ENCODE measurements at regions not wholly inside any gene's neighbourhood (a gene's known extent, or its start where the extent isn't known, plus 50 kb on each side); places are given as distances from the start of the nearest gene placed in this dataset.

DNA sequence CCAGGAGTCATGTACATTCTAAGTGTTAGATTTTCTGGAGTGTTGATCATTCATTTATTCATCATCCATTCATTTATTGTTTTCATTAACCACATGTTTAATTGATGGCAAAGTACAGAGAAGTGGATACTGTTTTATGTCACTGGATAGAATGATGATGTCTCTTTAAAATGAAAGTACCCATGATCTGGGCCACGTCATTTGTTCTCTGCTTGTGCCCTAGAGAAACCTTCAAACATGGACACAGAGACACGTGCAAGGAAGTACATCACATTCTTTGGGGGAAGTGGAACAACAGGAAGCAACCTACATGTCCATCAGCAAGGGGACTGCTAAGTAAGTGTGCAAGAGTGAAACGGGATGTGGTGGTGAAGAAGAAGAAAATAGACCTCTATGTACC is 75.8 kb upstream of the TSHZ2 start:
- Histone ChIP-seq H3K27me3 (replicated peaks in 1 of 7) (no peaks in the 10 kb centered on the region), H3K9me3 (no peaks in the 10 kb centered on the region), H3K36me3 (no peaks in the 10 kb centered on the region), H3K4me1 (no peaks in the 10 kb centered on the region), H3K4me3 (no peak overlapping the region), H3K27ac (no peak overlapping the region)
- no peak for DNase-seq
- intact Hi-C loops (cut with DNase I; ENCODE audit: low total_unique reads) = no loop called here
- 32 to 48% (median 37%) methylated on average over 3 of the region's 3 CpGs for WGBS, 5 donors
- TF ChIP-seq, protein P1, sequence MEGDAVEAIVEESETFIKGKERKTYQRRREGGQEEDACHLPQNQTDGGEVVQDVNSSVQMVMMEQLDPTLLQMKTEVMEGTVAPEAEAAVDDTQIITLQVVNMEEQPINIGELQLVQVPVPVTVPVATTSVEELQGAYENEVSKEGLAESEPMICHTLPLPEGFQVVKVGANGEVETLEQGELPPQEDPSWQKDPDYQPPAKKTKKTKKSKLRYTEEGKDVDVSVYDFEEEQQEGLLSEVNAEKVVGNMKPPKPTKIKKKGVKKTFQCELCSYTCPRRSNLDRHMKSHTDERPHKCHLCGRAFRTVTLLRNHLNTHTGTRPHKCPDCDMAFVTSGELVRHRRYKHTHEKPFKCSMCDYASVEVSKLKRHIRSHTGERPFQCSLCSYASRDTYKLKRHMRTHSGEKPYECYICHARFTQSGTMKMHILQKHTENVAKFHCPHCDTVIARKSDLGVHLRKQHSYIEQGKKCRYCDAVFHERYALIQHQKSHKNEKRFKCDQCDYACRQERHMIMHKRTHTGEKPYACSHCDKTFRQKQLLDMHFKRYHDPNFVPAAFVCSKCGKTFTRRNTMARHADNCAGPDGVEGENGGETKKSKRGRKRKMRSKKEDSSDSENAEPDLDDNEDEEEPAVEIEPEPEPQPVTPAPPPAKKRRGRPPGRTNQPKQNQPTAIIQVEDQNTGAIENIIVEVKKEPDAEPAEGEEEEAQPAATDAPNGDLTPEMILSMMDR (IDR thresholded peaks at IDR 0.05 in 8 of 11, conservative IDR thresholded peaks at IDR 0.05 in 3 of 11) = no peak
- TF ChIP-seq POLR2AphosphoS5 (IDR thresholded peaks at IDR 0.05) (no peak), POLR2A (IDR thresholded peaks at IDR 0.05) (no peak)

DNA sequence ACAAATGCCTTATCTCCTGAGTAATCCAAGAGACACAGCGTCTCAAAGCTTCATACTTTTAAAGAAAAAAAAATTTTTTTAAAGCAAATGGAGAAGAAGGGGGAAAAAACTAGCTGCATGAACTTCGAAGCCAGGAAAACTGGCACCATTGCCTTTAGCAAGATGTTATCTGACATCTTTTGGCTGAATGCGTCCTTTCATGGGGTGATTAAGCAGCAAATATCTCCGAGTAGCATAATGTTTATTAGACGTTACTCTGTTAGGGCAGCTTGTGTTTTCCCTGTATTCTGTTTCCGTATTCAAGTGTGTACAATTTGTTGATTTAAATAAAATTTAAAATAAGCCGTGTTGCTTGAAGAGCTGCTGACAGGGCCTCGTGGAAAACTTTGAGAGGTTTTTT is 76.5 kb upstream of the TSHZ2 start:
- no peak overlapping the region for H3K27ac ChIP-seq
- TF ChIP-seq, protein P1 (IDR thresholded peaks at IDR 0.05 in 8 of 11, conservative IDR thresholded peaks at IDR 0.05 in 3 of 11) = no peak
- TF ChIP-seq POLR2A (IDR thresholded peaks at IDR 0.05) = no peak
- TF ChIP-seq POLR2AphosphoS5 (IDR thresholded peaks at IDR 0.05) = no peak
- no peaks in the 10 kb centered on the region for H3K36me3 ChIP-seq
- no peaks in the 10 kb centered on the region for H3K27me3 ChIP-seq (replicated peaks in 1 of 7)
- H3K4me3 ChIP-seq = no peak overlapping the region
- H3K4me1 ChIP-seq = no peaks in the 10 kb centered on the region
- no peak for DNase-seq
- WGBS, 5 donors = 66 to 76% (median 70%) methylated on average over 8 of the region's 8 CpGs
- no peaks in the 10 kb centered on the region for H3K9me3 ChIP-seq
- intact Hi-C loops (cut with DNase I; ENCODE audit: low total_unique reads) = no loop called here

DNA sequence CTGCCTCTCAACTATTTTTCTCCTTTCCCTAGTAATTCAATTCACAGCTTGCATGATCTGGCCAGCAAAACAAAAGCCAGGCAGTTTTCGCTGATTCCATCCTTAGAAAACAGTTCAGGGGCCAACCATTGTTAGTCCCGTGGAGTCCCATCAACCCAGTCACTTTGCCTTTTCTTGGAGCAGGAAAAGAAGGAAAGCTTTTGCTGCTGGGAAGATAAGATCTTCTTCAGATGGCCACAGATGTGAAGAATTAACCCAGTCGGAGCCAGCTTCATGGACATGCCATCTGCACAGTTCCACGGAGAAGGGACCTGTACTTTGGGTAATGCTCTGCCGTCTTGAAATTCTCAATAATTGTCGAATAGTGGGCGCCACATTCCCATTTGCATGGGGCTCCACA is 76.9 kb upstream of the TSHZ2 start:
- WGBS, 5 donors = 61 to 72% (median 68%) methylated on average over 7 of the region's 7 CpGs
- DNase-seq = no peak
- intact Hi-C loops (cut with DNase I; ENCODE audit: low total_unique reads) = no loop called here

DNA sequence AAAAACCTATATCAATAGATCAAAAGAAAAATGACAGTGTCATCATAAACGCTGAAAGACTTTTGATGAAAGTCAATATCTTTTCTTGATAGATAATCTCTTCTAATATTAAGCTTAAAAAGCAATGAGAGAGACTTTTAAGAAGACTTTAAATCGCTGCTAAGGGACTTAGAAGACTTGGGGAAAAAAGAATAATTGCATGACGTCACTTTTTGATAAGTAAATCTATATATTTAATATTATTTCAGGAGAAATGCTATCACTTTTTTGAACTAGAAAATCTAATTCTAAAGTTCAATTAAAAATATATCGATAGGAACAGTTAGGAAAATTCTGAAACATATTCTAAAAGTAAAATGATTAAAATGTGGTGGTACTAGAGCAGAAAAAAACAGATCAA is 78.7 kb upstream of the TSHZ2 start:
- DNase-seq = no peak
- H3K27ac ChIP-seq = no peak overlapping the region
- H3K4me1 ChIP-seq = no peaks in the 10 kb centered on the region
- H3K27me3 ChIP-seq (replicated peaks in 1 of 7) = no peaks in the 10 kb centered on the region
- H3K4me3 ChIP-seq = no peak overlapping the region
- intact Hi-C loops (cut with DNase I; ENCODE audit: low total_unique reads) = no loop called here
- 74 to 91% (median 82%) methylated on average over 4 of the region's 4 CpGs for WGBS, 5 donors
- no peaks in the 10 kb centered on the region for H3K9me3 ChIP-seq
- no peaks in the 10 kb centered on the region for H3K36me3 ChIP-seq
- TF ChIP-seq POLR2A (IDR thresholded peaks at IDR 0.05) (no peak), POLR2AphosphoS5 (IDR thresholded peaks at IDR 0.05) (no peak)
- TF ChIP-seq, protein P1 (IDR thresholded peaks at IDR 0.05 in 8 of 11, conservative IDR thresholded peaks at IDR 0.05 in 3 of 11) = no peak

More for the DNA sequence above, 76.9 kb upstream of the TSHZ2 start:
- Histone ChIP-seq H3K4me3 (no peak overlapping the region), H3K4me1 (no peaks in the 10 kb centered on the region), H3K27ac (no peak overlapping the region), H3K27me3 (replicated peaks in 1 of 7) (no peaks in the 10 kb centered on the region), H3K36me3 (no peaks in the 10 kb centered on the region), H3K9me3 (no peaks in the 10 kb centered on the region)
- TF ChIP-seq, protein P1 (IDR thresholded peaks at IDR 0.05 in 8 of 11, conservative IDR thresholded peaks at IDR 0.05 in 3 of 11) = no peak
- TF ChIP-seq POLR2A (IDR thresholded peaks at IDR 0.05) (no peak), POLR2AphosphoS5 (IDR thresholded peaks at IDR 0.05) (no peak)

All from spleen (tissue), 11 donors.